GM23338 (cell line): ENCODE measurements at regions not wholly inside any gene's neighbourhood (a gene's known extent, or its start where the extent isn't known, plus 50 kb on each side); places are given as distances from the start of the nearest gene placed in this dataset.

Experiments
- ATAC-seq: fragments of 200-7000 bp; cut with Tn5 transposase; 3 replicates; pipeline ENCODE4 v1.9.1; 2020
- DNase-seq: peaks from one replicate; pipeline ENCODE4 v3.0.0-alpha.2; 2015; ENCODE audit warnings: low spot score
- H2AFZ ChIP-seq: fragments of 200-600 bp; sonication (generic); 2 replicates; pipeline ENCODE4 v1.8.0; 2016; ENCODE audit warnings: antibody characterized with exemption, mild to moderate bottlenecking, moderate library complexity
- H3F3A ChIP-seq: fragments of 200-600 bp; sonication (generic); replicated peaks from 2 replicates; pipeline ENCODE4 v1.8.0; 2017; ENCODE audit warnings: antibody characterized with exemption, mixed run types, low read depth
- H3K27ac ChIP-seq: fragments of 200-600 bp; sonication (generic); 2 replicates; pipeline ENCODE4 v1.6.1; 2016; ENCODE audit warnings: low read depth
- H3K27me3 ChIP-seq: fragments of 200-600 bp; sonication (generic); 2 replicates; pipeline ENCODE4 v1.8.0; 2016; ENCODE audit warnings: mild to moderate bottlenecking, mixed run types, moderate library complexity; ENCODE audit not compliant: insufficient read depth
- H3K36me3 ChIP-seq: fragments of 200-600 bp; sonication (generic); 2 replicates; pipeline ENCODE4 v1.8.0; 2016; ENCODE audit warnings: mild to moderate bottlenecking; ENCODE audit not compliant: insufficient read depth
- H3K4me1 ChIP-seq: fragments of 200-600 bp; sonication (generic); 2 replicates; pipeline ENCODE4 v1.8.0; 2016; ENCODE audit warnings: mild to moderate bottlenecking, moderate library complexity; ENCODE audit not compliant: insufficient read depth
- H3K4me2 ChIP-seq: fragments of 200-600 bp; sonication (generic); 2 replicates; pipeline ENCODE4 v1.7.1; 2017; ENCODE audit warnings: mixed run types
- H3K4me3 ChIP-seq: fragments of 200-600 bp; sonication (generic); 2 replicates; pipeline ENCODE4 v1.6.1; 2016; ENCODE audit warnings: mixed run types
- H3K79me2 ChIP-seq: fragments of 200-600 bp; sonication (generic); replicated peaks from 2 replicates; pipeline ENCODE4 v1.8.0; 2017; ENCODE audit warnings: mild to moderate bottlenecking; ENCODE audit not compliant: insufficient read depth
- H3K9me2 ChIP-seq: fragments of 200-600 bp; sonication (generic); 2 replicates; pipeline ENCODE4 v1.8.0; 2017; ENCODE audit not compliant: insufficient read depth
- H4K20me1 ChIP-seq: fragments of 200-600 bp; sonication (generic); replicated peaks from 2 replicates; pipeline ENCODE4 v1.8.0; 2017; ENCODE audit warnings: mild to moderate bottlenecking; ENCODE audit not compliant: insufficient read depth
- H3K27ac Mint-ChIP-seq: 2 replicates; pipeline ENCODE4 v1.8.0; 2020; ENCODE audit warnings: inconsistent platforms, mild to moderate bottlenecking, moderate library complexity, mixed read lengths
- H3K27me3 Mint-ChIP-seq: 3 replicates; pipeline ENCODE4 v1.8.0; 2022; ENCODE audit warnings: low read depth, mild to moderate bottlenecking, moderate library complexity, mixed read lengths, inconsistent platforms; ENCODE audit not compliant: insufficient read depth, poor library complexity
- H3K36me3 Mint-ChIP-seq: 3 replicates; pipeline ENCODE4 v1.8.0; 2021; ENCODE audit warnings: low read depth, mild to moderate bottlenecking, inconsistent platforms, moderate library complexity, mixed read lengths
- H3K4me1 Mint-ChIP-seq: 3 replicates; pipeline ENCODE4 v1.8.0; 2020; ENCODE audit warnings: mild to moderate bottlenecking, inconsistent platforms, mixed read lengths
- H3K4me3 Mint-ChIP-seq: 3 replicates; pipeline ENCODE4 v1.8.0; 2021; ENCODE audit warnings: moderate library complexity, mild to moderate bottlenecking, inconsistent platforms, mixed read lengths
- H3K9me3 Mint-ChIP-seq: 3 replicates; pipeline ENCODE4 v1.8.0; 2020; ENCODE audit warnings: moderate library complexity, mild to moderate bottlenecking, inconsistent platforms, mixed read lengths
- CTCF ChIP-seq, 2 experiments: fragments of 200-600 bp in 1 of 2; sonication (generic) in 1 of 2; conservative IDR thresholded peaks; 2 replicates each; pipeline versions ENCODE4 v1.5.1 to v1.6.1; 2016 to 2017; ENCODE audit warnings: antibody characterized with exemption in 2 of 2, low read depth in 2 of 2, mild to moderate bottlenecking in 2 of 2, moderate library complexity in 1 of 2
- ETS1 ChIP-seq: IDR thresholded peaks from 2 replicates; pipeline ENCODE4 v1.6.1; 2016; ENCODE audit warnings: antibody characterized with exemption
- EZH2 ChIP-seq: fragments of 200-600 bp; sonication (generic); IDR thresholded peaks from one replicate; pipeline ENCODE4 v1.8.0; 2017; ENCODE audit warnings: antibody characterized with exemption, mild to moderate bottlenecking, low read depth; ENCODE audit not compliant: unreplicated experiment
- EZH2phosphoT487 ChIP-seq: fragments of 200-600 bp; sonication (generic); IDR thresholded peaks from one replicate; pipeline ENCODE4 v1.8.1; 2018; ENCODE audit warnings: antibody characterized with exemption; ENCODE audit not compliant: unreplicated experiment
- JUNB ChIP-seq: IDR thresholded peaks from one replicate; pipeline ENCODE4 v1.6.1; 2016; ENCODE audit warnings: antibody characterized with exemption; ENCODE audit not compliant: unreplicated experiment
- POLR2AphosphoS5 ChIP-seq: IDR thresholded peaks from 2 replicates; pipeline ENCODE4 v1.6.1; 2016; ENCODE audit warnings: antibody characterized with exemption, low read depth
- STAT1 ChIP-seq: IDR thresholded peaks from one replicate; pipeline ENCODE4 v1.6.1; 2016; ENCODE audit warnings: antibody characterized with exemption; ENCODE audit not compliant: unreplicated experiment
- ZNF114 ChIP-seq: fragments of 250-450 bp; sonication (Bioruptor Pico); IDR thresholded peaks from 2 replicates; pipeline ENCODE4 v1.5.0; 2020; ENCODE audit warnings: mild to moderate bottlenecking, moderate library complexity
- ZNF331 ChIP-seq: fragments of 250-450 bp; sonication (Bioruptor Pico); IDR thresholded peaks from 2 replicates; pipeline ENCODE4 v1.5.0; 2020; ENCODE audit warnings: low read depth, mild to moderate bottlenecking, moderate library complexity
- ZNF462 ChIP-seq: fragments of 250-450 bp; sonication (Bioruptor Pico); IDR thresholded peaks from 2 replicates; pipeline ENCODE4 v1.5.0; 2020; ENCODE audit warnings: mild to moderate bottlenecking, moderate library complexity

- TF ChIP-seq ZNF462 (no peak), CTCF (conservative IDR thresholded peaks at IDR 0.05; ENCODE audit: low read depth in 2 of 2) (no peak), EZH2phosphoT487 (no peak), EZH2 (no peak), STAT1 (no peak), ZNF114 (CRISPR knock-in tag) (no peak), ZNF331 (CRISPR knock-in tag) (no peak), JUNB (no peak), POLR2AphosphoS5 (no peak)
These were observed 330.4 kb downstream of the LPIN1 start (continued) for GRCh38 chr2:12076810-12077209.

GRCh38 chr2:12080360-12080759 lies 333.9 kb downstream of the LPIN1 start:
- H3K4me3 Mint-ChIP-seq, result no peak overlapping the region
- no peaks in the 10 kb centered on the region for H3K27me3 ChIP-seq
- no peak overlapping the region for H3K4me2 ChIP-seq
- H3K4me3 ChIP-seq, result no peak overlapping the region
- peaks cover 13% of the 10 kb centered on the region for H3F3A ChIP-seq
- H3K4me1 Mint-ChIP-seq, result peaks cover 43% of the 10 kb centered on the region
- no peak overlapping the region for H3K27ac Mint-ChIP-seq
- peaks cover 2% of the 10 kb centered on the region; the same call in 1 of the 3 replicates for H3K9me3 Mint-ChIP-seq
- ATAC-seq, result no peak
- H3K36me3 ChIP-seq, result no peaks in the 10 kb centered on the region
- no peak for TF ChIP-seq ETS1
- no peak for TF ChIP-seq STAT1
- no peak for TF ChIP-seq EZH2
- no peaks in the 10 kb centered on the region for H3K27me3 Mint-ChIP-seq
- H3K9me2 ChIP-seq, result peaks cover 15% of the 10 kb centered on the region
- H4K20me1 ChIP-seq, result no peaks in the 10 kb centered on the region
- no peak for DNase-seq
- no peak overlapping the region for H3K27ac ChIP-seq
- H3K79me2 ChIP-seq, result no peaks in the 10 kb centered on the region
- H2AFZ ChIP-seq, result no peak overlapping the region
- H3K4me1 ChIP-seq, result peaks cover 40% of the 10 kb centered on the region
- H3K36me3 Mint-ChIP-seq, result peaks cover 6% of the 10 kb centered on the region; the same call in 2 of the 3 replicates
